Breast epithelium (tissue), 4 donors: ENCODE measurements at regions not wholly inside any gene's neighbourhood (a gene's known extent, or its start where the extent isn't known, plus 50 kb on each side); places are given as distances from the start of the nearest gene placed in this dataset.
A peak's percentile ranks its signal among the peaks of the same experiment; 100 is the strongest.

ENCODE experiments used
- DNase-seq, 2 donors: peaks; one replicate each; pipeline ENCODE4 v3.0.0-alpha.2; 2019; ENCODE audit warnings: low spot score in 2 of 2
- H3K27ac ChIP-seq, 2 donors: fragments of 200-600 bp; sonication (generic) in 1 of 2; one replicate each; pipeline ENCODE4 v1.5.1; 2016 to 2019; ENCODE audit warnings: mild to moderate bottlenecking in 1 of 2
- H3K27me3 ChIP-seq, 2 donors: fragments of 200-600 bp; sonication (generic) in 1 of 2; one replicate each; pipeline versions ENCODE4 v1.5.1 to v1.6.0; 2017 to 2019; ENCODE audit warnings: control low read depth in 1 of 2, mild to moderate bottlenecking in 1 of 2
- H3K36me3 ChIP-seq: fragments of 200-600 bp; one replicate; pipeline ENCODE4 v1.5.1; 2019
- H3K4me1 ChIP-seq, 2 donors: fragments of 200-600 bp; sonication (generic); one replicate each; pipeline ENCODE4 v1.5.1; 2016 to 2019; ENCODE audit warnings: control low read depth in 1 of 2
- H3K4me3 ChIP-seq, 3 donors: fragments of 200-600 bp; sonication (generic); 1 replicate in 2 of 3; 2 replicates in 1 of 3; pipeline ENCODE4 v1.5.1; 2016 to 2019; ENCODE audit warnings: mild to moderate bottlenecking in 3 of 3, moderate library complexity in 2 of 3
- H3K9me3 ChIP-seq, 2 donors: fragments of 200-600 bp; sonication (generic) in 1 of 2; one replicate each; pipeline ENCODE4 v1.5.1; 2016 to 2019; ENCODE audit warnings: control low read depth in 1 of 2
- CTCF ChIP-seq, 3 donors: fragments of 450-650 bp; IDR thresholded peaks; one replicate each; pipeline ENCODE4 v1.5.1; 2016 to 2017; ENCODE audit warnings: antibody characterized with exemption in 3 of 3, mild to moderate bottlenecking in 3 of 3, moderate library complexity in 3 of 3
- POLR2A ChIP-seq: fragments of 450-650 bp; IDR thresholded peaks from one replicate; pipeline ENCODE4 v1.6.1; 2016; ENCODE audit warnings: antibody characterized with exemption, mild to moderate bottlenecking, moderate library complexity
- POLR2AphosphoS5 ChIP-seq, 3 donors: sonication (generic); formaldehyde crosslinking; IDR thresholded peaks; one replicate each; pipeline ENCODE4 v1.6.1; 2017; ENCODE audit warnings: antibody characterized with exemption in 3 of 3
- intact Hi-C: fragments of 100-400 bp; cut with DNase I; formaldehyde crosslinking; loops from one replicate; pipeline ENCODE4 v1.15.1; 2023; ENCODE audit warnings: low total_unique reads

GRCh38 chr2:204306667-204307066 lies 238.6 kb upstream of the PARD3B start:
- intact Hi-C loops: no loop called here
- no peak for DNase-seq
- TF ChIP-seq POLR2A (no peak), CTCF (IDR thresholded peaks at IDR 0.05) (no peak), POLR2AphosphoS5 (IDR thresholded peaks at IDR 0.05) (no peak)
- no peak overlapping the region for H3K4me3 ChIP-seq
- H3K9me3 ChIP-seq: no peaks in the 10 kb centered on the region
- H3K27me3 ChIP-seq: no peaks in the 10 kb centered on the region
- no peak overlapping the region for H3K27ac ChIP-seq
- H3K4me1 ChIP-seq: no peaks in the 10 kb centered on the region
- no peaks in the 10 kb centered on the region for H3K36me3 ChIP-seq

- DNase-seq: no peak
- H3K27me3 ChIP-seq: no peaks in the 10 kb centered on the region
- H3K4me1 ChIP-seq: no peaks in the 10 kb centered on the region
- no peaks in the 10 kb centered on the region for H3K36me3 ChIP-seq
- H3K4me3 ChIP-seq: no peak overlapping the region
- TF ChIP-seq CTCF (IDR thresholded peaks at IDR 0.05): no peak
- TF ChIP-seq POLR2AphosphoS5 (IDR thresholded peaks at IDR 0.05): no peak
- no peak for TF ChIP-seq POLR2A
- H3K9me3 ChIP-seq: no peaks in the 10 kb centered on the region
- intact Hi-C loops: no loop called here
- no peak overlapping the region for H3K27ac ChIP-seq
Measured at GRCh38 chr2:204312105-204312504, 233.2 kb upstream of the PARD3B start.

GRCh38 chr2:204313256-204313655 lies 232.0 kb upstream of the PARD3B start:
- no peak overlapping the region for H3K4me3 ChIP-seq
- H3K4me1 ChIP-seq: no peaks in the 10 kb centered on the region
- no peak overlapping the region for H3K27ac ChIP-seq
- DNase-seq: no peak
- no peak for TF ChIP-seq POLR2A
- TF ChIP-seq CTCF (IDR thresholded peaks at IDR 0.05): no peak
- TF ChIP-seq POLR2AphosphoS5 (IDR thresholded peaks at IDR 0.05): no peak
- no peaks in the 10 kb centered on the region for H3K36me3 ChIP-seq
- H3K27me3 ChIP-seq: no peaks in the 10 kb centered on the region
- intact Hi-C loops: no loop called here
- no peaks in the 10 kb centered on the region for H3K9me3 ChIP-seq

- Histone ChIP-seq H3K36me3 (no peaks in the 10 kb centered on the region), H3K9me3 (no peaks in the 10 kb centered on the region), H3K27ac (no peak overlapping the region), H3K4me1 (no peaks in the 10 kb centered on the region), H3K4me3 (peak overlapping the region in 2 of 3 donors; percentile 13 to 30), H3K27me3 (no peaks in the 10 kb centered on the region)
- DNase-seq: no peak
- TF ChIP-seq POLR2A: no peak
- TF ChIP-seq CTCF (IDR thresholded peaks at IDR 0.05): no peak
- no peak for TF ChIP-seq POLR2AphosphoS5 (IDR thresholded peaks at IDR 0.05)
- intact Hi-C loops: loop anchor here (5.0 kb wide), 1 partner anchor 1357 kb away; no protein-coding TSS in a partner anchor
Measured at GRCh38 chr2:204315236-204315662, 230.0 kb upstream of the PARD3B start.

GRCh38 chr2:204317640-204318039 lies 227.6 kb upstream of the PARD3B start:
- intact Hi-C loops: loop anchor here (5.0 kb wide), 1 partner anchor 1355 kb away; no protein-coding TSS in a partner anchor
- no peak overlapping the region for H3K27ac ChIP-seq
- no peak overlapping the region for H3K4me3 ChIP-seq
- no peak for DNase-seq
- no peaks in the 10 kb centered on the region for H3K9me3 ChIP-seq
- H3K27me3 ChIP-seq: no peaks in the 10 kb centered on the region
- TF ChIP-seq CTCF (IDR thresholded peaks at IDR 0.05) (no peak), POLR2A (no peak), POLR2AphosphoS5 (IDR thresholded peaks at IDR 0.05) (no peak)
- no peaks in the 10 kb centered on the region for H3K4me1 ChIP-seq
- no peaks in the 10 kb centered on the region for H3K36me3 ChIP-seq
